ENCODE measurements at regions not wholly inside any gene's neighbourhood (a gene's known extent, or its start where the extent isn't known, plus 50 kb on each side); places are given as distances from the start of the nearest gene placed in this dataset.

DNA sequence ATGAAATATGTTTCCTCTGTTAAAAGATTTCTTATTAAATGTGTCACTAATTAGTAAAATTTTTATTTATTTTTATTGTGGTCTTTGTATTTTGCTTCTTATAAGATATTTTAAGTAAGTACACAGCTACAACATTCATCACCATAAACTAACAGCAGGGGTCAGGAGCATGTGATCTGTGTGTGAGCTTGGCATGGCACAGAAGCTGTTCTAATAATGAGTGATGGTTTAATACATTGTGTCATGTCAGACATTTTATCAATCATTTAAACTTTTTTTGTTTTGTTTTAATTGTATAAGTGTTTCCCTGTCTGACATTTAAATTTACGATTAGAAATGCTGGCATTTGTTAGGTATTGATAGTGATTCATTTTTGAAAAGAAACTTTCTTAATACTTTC, 585.4 kb downstream of the DSC3 start:
- H4K20me1 ChIP-seq (ENCODE audit: insufficient read depth, low read length), result no peaks in the 10 kb centered on the region
- H3K4me3 ChIP-seq (ENCODE audit: low read depth in 1 of 2, low read length in 2 of 2), result no peak overlapping the region
- no peak overlapping the region for H3K4me2 ChIP-seq (ENCODE audit: insufficient read depth, low read length)
- DNase-seq, result no peak
- H2AFZ ChIP-seq (ENCODE audit: low read depth, low read length), result no peak overlapping the region
- H3K4me1 ChIP-seq (ENCODE audit: insufficient read depth, low read length), result no peaks in the 10 kb centered on the region
- no peak for ATAC-seq (ENCODE audit: insufficient read depth, low read depth)
- no peaks in the 10 kb centered on the region for H3K79me2 ChIP-seq (ENCODE audit: insufficient read depth, low read length)
- no peaks in the 10 kb centered on the region for H3K27me3 ChIP-seq (ENCODE audit: insufficient read depth, low read length, poor library complexity)
- no peak overlapping the region for H3K27ac ChIP-seq (ENCODE audit: low read length)
- TF ChIP-seq EZH2 (IDR thresholded peaks at IDR 0.05; ENCODE audit: borderline replicate concordance, low read depth, low read length, severe bottlenecking), result no peak
- no peaks in the 10 kb centered on the region for H3K36me3 ChIP-seq (ENCODE audit: insufficient read depth, low read length)
- no peaks in the 10 kb centered on the region for H3K9me3 ChIP-seq (ENCODE audit: insufficient read depth, low read length, severe bottlenecking)
- no peak overlapping the region for H3K9ac ChIP-seq (ENCODE audit: low read depth, low read length)

- Histone ChIP-seq H2AFZ (ENCODE audit: low read depth, low read length) (no peak overlapping the region), H3K27me3 (ENCODE audit: insufficient read depth, low read length, poor library complexity) (no peaks in the 10 kb centered on the region), H3K4me3 (ENCODE audit: low read depth in 1 of 2, low read length in 2 of 2) (no peak overlapping the region), H3K36me3 (ENCODE audit: insufficient read depth, low read length) (no peaks in the 10 kb centered on the region), H3K9me3 (ENCODE audit: insufficient read depth, low read length, severe bottlenecking) (no peaks in the 10 kb centered on the region), H3K4me1 (ENCODE audit: insufficient read depth, low read length) (no peaks in the 10 kb centered on the region), H3K27ac (ENCODE audit: low read length) (no peak overlapping the region), H3K79me2 (ENCODE audit: insufficient read depth, low read length) (no peaks in the 10 kb centered on the region), H4K20me1 (ENCODE audit: insufficient read depth, low read length) (no peaks in the 10 kb centered on the region), H3K9ac (ENCODE audit: low read depth, low read length) (no peak overlapping the region), H3K4me2 (ENCODE audit: insufficient read depth, low read length) (no peak overlapping the region)
- ATAC-seq (ENCODE audit: insufficient read depth, low read depth), result no peak
- no peak for DNase-seq
- TF ChIP-seq, protein P1, sequence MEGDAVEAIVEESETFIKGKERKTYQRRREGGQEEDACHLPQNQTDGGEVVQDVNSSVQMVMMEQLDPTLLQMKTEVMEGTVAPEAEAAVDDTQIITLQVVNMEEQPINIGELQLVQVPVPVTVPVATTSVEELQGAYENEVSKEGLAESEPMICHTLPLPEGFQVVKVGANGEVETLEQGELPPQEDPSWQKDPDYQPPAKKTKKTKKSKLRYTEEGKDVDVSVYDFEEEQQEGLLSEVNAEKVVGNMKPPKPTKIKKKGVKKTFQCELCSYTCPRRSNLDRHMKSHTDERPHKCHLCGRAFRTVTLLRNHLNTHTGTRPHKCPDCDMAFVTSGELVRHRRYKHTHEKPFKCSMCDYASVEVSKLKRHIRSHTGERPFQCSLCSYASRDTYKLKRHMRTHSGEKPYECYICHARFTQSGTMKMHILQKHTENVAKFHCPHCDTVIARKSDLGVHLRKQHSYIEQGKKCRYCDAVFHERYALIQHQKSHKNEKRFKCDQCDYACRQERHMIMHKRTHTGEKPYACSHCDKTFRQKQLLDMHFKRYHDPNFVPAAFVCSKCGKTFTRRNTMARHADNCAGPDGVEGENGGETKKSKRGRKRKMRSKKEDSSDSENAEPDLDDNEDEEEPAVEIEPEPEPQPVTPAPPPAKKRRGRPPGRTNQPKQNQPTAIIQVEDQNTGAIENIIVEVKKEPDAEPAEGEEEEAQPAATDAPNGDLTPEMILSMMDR (IDR thresholded peaks at IDR 0.05; ENCODE audit: borderline replicate concordance, extremely low read depth, low read length, poor library complexity, severe bottlenecking), result no peak
- no peak for TF ChIP-seq EZH2 (IDR thresholded peaks at IDR 0.05; ENCODE audit: borderline replicate concordance, low read depth, low read length, severe bottlenecking)
These were observed 586.8 kb downstream of the DSC3 start for GRCh38 chr18:30455741-30456140.

GRCh38 chr18:30454920-30455319, 587.6 kb downstream of the DSC3 start:
- Histone ChIP-seq H4K20me1 (ENCODE audit: insufficient read depth, low read length) (no peaks in the 10 kb centered on the region), H3K4me3 (ENCODE audit: low read depth in 1 of 2, low read length in 2 of 2) (no peak overlapping the region), H3K4me1 (ENCODE audit: insufficient read depth, low read length) (no peaks in the 10 kb centered on the region), H2AFZ (ENCODE audit: low read depth, low read length) (no peak overlapping the region), H3K36me3 (ENCODE audit: insufficient read depth, low read length) (no peaks in the 10 kb centered on the region), H3K27ac (ENCODE audit: low read length) (no peak overlapping the region), H3K4me2 (ENCODE audit: insufficient read depth, low read length) (no peak overlapping the region), H3K27me3 (ENCODE audit: insufficient read depth, low read length, poor library complexity) (no peaks in the 10 kb centered on the region), H3K79me2 (ENCODE audit: insufficient read depth, low read length) (no peaks in the 10 kb centered on the region), H3K9ac (ENCODE audit: low read depth, low read length) (no peak overlapping the region), H3K9me3 (ENCODE audit: insufficient read depth, low read length, severe bottlenecking) (no peaks in the 10 kb centered on the region)
- DNase-seq, result no peak
- no peak for ATAC-seq (ENCODE audit: insufficient read depth, low read depth)
- TF ChIP-seq, protein P1 (IDR thresholded peaks at IDR 0.05; ENCODE audit: borderline replicate concordance, extremely low read depth, low read length, poor library complexity, severe bottlenecking), result no peak
- TF ChIP-seq EZH2 (IDR thresholded peaks at IDR 0.05; ENCODE audit: borderline replicate concordance, low read depth, low read length, severe bottlenecking), result no peak

DNA sequence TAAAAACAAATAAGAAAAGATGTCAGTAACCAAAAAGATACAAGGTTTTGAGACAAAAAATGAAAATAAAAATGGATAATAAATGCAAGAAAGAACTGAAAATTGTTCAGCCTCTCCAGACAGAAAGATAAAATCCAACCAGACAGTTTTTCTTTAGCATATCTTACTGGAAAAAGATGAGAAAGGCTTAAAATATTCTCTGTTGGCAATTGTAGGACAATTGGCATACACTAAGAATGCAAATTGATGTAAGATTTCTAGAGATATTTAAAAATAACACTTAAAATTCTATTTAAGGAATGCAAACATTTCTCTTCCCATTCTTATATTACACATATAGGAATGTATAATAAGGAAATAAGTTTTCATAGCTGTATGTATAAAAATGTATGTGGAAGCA, 590.6 kb downstream of the DSC3 start:
- Histone ChIP-seq H3K27ac (ENCODE audit: low read length) (no peak overlapping the region), H3K79me2 (ENCODE audit: insufficient read depth, low read length) (no peaks in the 10 kb centered on the region), H3K4me3 (ENCODE audit: low read depth in 1 of 2, low read length in 2 of 2) (no peak overlapping the region), H3K27me3 (ENCODE audit: insufficient read depth, low read length, poor library complexity) (no peaks in the 10 kb centered on the region), H3K36me3 (ENCODE audit: insufficient read depth, low read length) (no peaks in the 10 kb centered on the region), H3K4me2 (ENCODE audit: insufficient read depth, low read length) (no peak overlapping the region), H3K4me1 (ENCODE audit: insufficient read depth, low read length) (no peaks in the 10 kb centered on the region), H4K20me1 (ENCODE audit: insufficient read depth, low read length) (no peaks in the 10 kb centered on the region), H2AFZ (ENCODE audit: low read depth, low read length) (no peak overlapping the region), H3K9ac (ENCODE audit: low read depth, low read length) (no peak overlapping the region), H3K9me3 (ENCODE audit: insufficient read depth, low read length, severe bottlenecking) (no peaks in the 10 kb centered on the region)
- ATAC-seq (ENCODE audit: insufficient read depth, low read depth) (no peak), DNase-seq (no peak)
- no peak for TF ChIP-seq EZH2 (IDR thresholded peaks at IDR 0.05; ENCODE audit: borderline replicate concordance, low read depth, low read length, severe bottlenecking)
- TF ChIP-seq, protein P1 (IDR thresholded peaks at IDR 0.05; ENCODE audit: borderline replicate concordance, extremely low read depth, low read length, poor library complexity, severe bottlenecking), result no peak
